GM12873 (cell line): ENCODE measurements at regions not wholly inside any gene's neighbourhood (a gene's known extent, or its start where the extent isn't known, plus 50 kb on each side); places are given as distances from the start of the nearest gene placed in this dataset.

Source experiments
- CTCF ChIP-seq: IDR thresholded peaks from 2 replicates; pipeline ENCODE4 v1.5.1; 2012; ENCODE audit warnings: low read depth, mild to moderate bottlenecking, moderate library complexity, low read length, control low read depth; ENCODE audit not compliant: insufficient read depth; ENCODE audit errors: missing control alignments

GRCh38 chr3:75329476-75330097, 334.5 kb upstream of the FRG2C start:
- TF ChIP-seq CTCF: no peak

- no peak for TF ChIP-seq CTCF
These were observed 331.3 kb upstream of the FRG2C start for GRCh38 chr3:75332794-75333193.

- TF ChIP-seq CTCF: no peak
These were observed 329.8 kb upstream of the FRG2C start for GRCh38 chr3:75334299-75334698.

DNA sequence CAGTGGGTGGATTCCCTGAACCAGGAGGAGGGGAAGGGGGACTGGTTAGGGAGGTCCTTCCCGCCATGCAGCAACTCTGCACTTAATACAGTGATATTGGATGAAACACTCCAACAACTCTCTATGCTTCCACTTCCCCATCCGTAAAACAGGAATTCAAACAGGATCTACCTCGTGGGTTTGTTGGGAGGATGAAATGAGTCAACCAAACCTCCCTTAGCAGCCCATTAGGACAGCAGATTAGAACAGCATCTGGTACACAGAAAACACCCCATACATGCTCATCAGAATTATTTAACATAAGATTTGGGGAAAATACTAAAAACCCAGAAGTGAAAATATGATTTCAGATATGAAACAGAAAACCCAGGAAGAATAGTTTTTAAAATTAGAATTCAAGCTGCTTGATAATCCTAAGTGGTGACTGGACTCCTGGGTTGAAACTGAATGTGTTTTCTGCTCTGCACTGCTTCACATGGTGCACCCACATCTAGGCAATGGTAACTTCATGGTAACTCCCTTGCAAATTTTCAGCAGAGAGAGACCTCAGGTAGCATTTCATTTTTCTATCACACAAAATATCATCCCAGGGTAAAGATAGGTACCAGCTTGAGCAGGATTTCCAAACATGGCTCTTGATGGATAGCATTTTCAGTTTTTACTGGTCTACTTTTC, 326.8 kb upstream of the FRG2C start:
- no peak for TF ChIP-seq CTCF

DNA sequence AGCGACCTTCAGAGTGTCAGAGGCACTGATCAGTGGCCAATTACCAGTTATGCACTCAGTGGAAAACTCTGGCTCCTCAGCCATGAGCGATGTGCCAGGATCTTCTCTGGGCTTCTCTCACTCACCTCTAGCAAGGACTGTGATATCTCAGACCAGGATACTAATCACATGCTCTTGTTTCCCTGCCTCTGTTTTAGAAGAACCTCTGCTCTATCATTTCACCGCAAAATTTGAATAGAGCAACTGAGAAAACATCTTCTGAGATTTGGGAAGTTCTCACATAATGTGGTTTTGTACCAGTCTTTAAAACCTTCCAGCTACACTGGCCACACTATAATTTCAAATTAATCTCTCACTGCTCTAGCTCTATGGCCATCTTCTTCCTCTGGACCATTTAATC, 325.8 kb upstream of the FRG2C start:
- TF ChIP-seq CTCF: no peak

GRCh38 chr3:75341324-75342067, 322.6 kb upstream of the FRG2C start:
- no peak for TF ChIP-seq CTCF

DNA sequence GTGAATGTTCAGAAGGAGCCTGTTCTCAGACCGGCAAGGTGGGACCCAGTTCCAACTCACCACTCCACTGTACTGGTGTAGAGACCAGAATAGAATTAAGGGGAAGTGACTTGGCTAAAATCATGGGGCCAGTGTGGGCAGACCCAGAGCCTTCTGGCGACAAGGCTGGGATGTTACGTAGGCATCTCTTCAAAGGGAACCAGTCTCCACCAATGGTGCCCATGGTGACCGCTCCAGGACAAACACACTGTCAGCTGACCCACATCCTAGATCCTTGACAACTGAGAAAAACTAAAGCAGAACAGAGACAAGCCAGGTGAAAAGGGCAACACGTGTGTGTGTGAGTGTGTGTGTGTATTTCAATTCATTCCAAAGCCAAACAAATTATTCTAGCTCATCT, 321.7 kb upstream of the FRG2C start:
- TF ChIP-seq CTCF: no peak
